H1 (cell line): ENCODE measurements at regions not wholly inside any gene's neighbourhood (a gene's known extent, or its start where the extent isn't known, plus 50 kb on each side); places are given as distances from the start of the nearest gene placed in this dataset.

ENCODE experiments used
- CTCF ChIA-PET: fragments of 300-600 bp; sonication (Branson Sonifier 250); formaldehyde crosslinking; loops from one replicate; lab custom pipeline; 2021; ENCODE audit not compliant: partially characterized antibody; lab: Charles Lee
- POLR2A ChIA-PET: fragments of 300-600 bp; sonication (Branson Sonifier 250); formaldehyde crosslinking; loops from one replicate; lab custom pipeline; 2021; ENCODE audit warnings: inconsistent platforms; ENCODE audit not compliant: partially characterized antibody; lab: Charles Lee
- DNase-seq, 2 experiments: peaks; one replicate each; pipeline versions ENCODE4 v3.0.0 to v3.0.0-alpha.2; 2010 to 2022; ENCODE audit warnings: low spot score in 2 of 2, low read depth in 1 of 2, mixed read lengths in 1 of 2
- FAIRE-seq: peaks from 2 replicates; lab custom pipeline; 2011; peaks lifted over from hg19 to GRCh38; lab: Jason Lieb, UNC
- H2AFZ ChIP-seq: 2 replicates; pipeline ENCODE4 v1.8.1; 2012; ENCODE audit warnings: low read length, inconsistent platforms
- H2AK5ac ChIP-seq: 2 replicates; pipeline ENCODE4 v1.6.1; 2013; ENCODE audit warnings: low read depth, low read length
- H2BK120ac ChIP-seq: replicated peaks from 2 replicates; pipeline ENCODE3; 2013; ENCODE audit warnings: low read depth, low read length, inconsistent platforms
- H2BK12ac ChIP-seq: 2 replicates; pipeline ENCODE4 v1.6.1; 2013; ENCODE audit warnings: low read depth, low read length
- H2BK15ac ChIP-seq: 2 replicates; pipeline ENCODE4 v1.6.1; 2013; ENCODE audit warnings: low read length
- H2BK20ac ChIP-seq: 2 replicates; pipeline ENCODE4 v1.6.1; 2013; ENCODE audit warnings: low read length
- H2BK5ac ChIP-seq: 2 replicates; pipeline ENCODE4 v1.6.1; 2013; ENCODE audit warnings: low read depth, low read length
- H3K14ac ChIP-seq: 2 replicates; pipeline ENCODE4 v1.6.1; 2013; ENCODE audit warnings: inconsistent platforms; ENCODE audit not compliant: insufficient read length
- H3K18ac ChIP-seq: 2 replicates; pipeline ENCODE4 v1.6.1; 2013; ENCODE audit warnings: low read length; ENCODE audit errors: extremely low read depth
- H3K23ac ChIP-seq: 2 replicates; pipeline ENCODE4 v1.6.1; 2013; ENCODE audit warnings: inconsistent platforms; ENCODE audit not compliant: insufficient read length
- H3K23me2 ChIP-seq: 2 replicates; pipeline ENCODE4 v1.6.1; 2013; ENCODE audit warnings: low read depth, low read length
- H3K27ac ChIP-seq: 2 replicates; pipeline ENCODE4 v1.6.1; 2011; ENCODE audit warnings: low read depth, low read length, inconsistent platforms
- H3K27me3 ChIP-seq, 4 experiments: replicated peaks in 1 of 4; 1 replicate in 1 of 4; 2 replicates in 3 of 4; pipeline versions ENCODE4 v1.6.1 to v1.8.1; 2011 to 2013; ENCODE audit warnings: low read length in 3 of 4, mild to moderate bottlenecking in 3 of 4, inconsistent platforms in 2 of 4, mixed read lengths in 2 of 4, moderate library complexity in 1 of 4; ENCODE audit not compliant: control insufficient read depth in 3 of 4, insufficient read depth in 3 of 4; ENCODE audit errors: extremely low read depth in 1 of 4
- H3K36me3 ChIP-seq, 4 experiments: 2 replicates each; pipeline versions ENCODE4 v1.6.1 to v1.8.1; 2011 to 2013; ENCODE audit warnings: mild to moderate bottlenecking in 4 of 4, low read length in 3 of 4, moderate library complexity in 2 of 4, control low read depth in 1 of 4, inconsistent platforms in 1 of 4; ENCODE audit not compliant: insufficient read depth in 4 of 4, control insufficient read depth in 2 of 4
- H3K4ac ChIP-seq: replicated peaks from 2 replicates; pipeline ENCODE3; 2013; ENCODE audit warnings: low read length, low read depth, mixed read lengths, inconsistent platforms; ENCODE audit not compliant: insufficient read length
- H3K4me1 ChIP-seq, 4 experiments: replicated peaks in 1 of 4; 1 replicate in 1 of 4; 2 replicates in 3 of 4; pipeline versions ENCODE4 v1.6.1 to v1.8.1; 2011 to 2013; ENCODE audit warnings: low read length in 3 of 4, inconsistent platforms in 2 of 4, mixed read lengths in 1 of 4; ENCODE audit not compliant: insufficient read depth in 4 of 4, control insufficient read depth in 3 of 4
- H3K4me2 ChIP-seq, 2 experiments: 2 replicates each; pipeline versions ENCODE4 v1.6.1 to v1.8.1; 2011 to 2013; ENCODE audit warnings: low read depth in 2 of 2, low read length in 2 of 2, control low read depth in 1 of 2, inconsistent platforms in 1 of 2, mild to moderate bottlenecking in 1 of 2; ENCODE audit not compliant: insufficient read depth in 1 of 2
- H3K4me3 ChIP-seq, 4 experiments: fragments of 200-600, 300-600 bp in 1 of 4; sonication (generic), shearing (Covaris generic), sonication (Bioruptor Twin) in 1 of 4; 2 replicates each; pipeline versions ENCODE4 v1.5.1 to v1.8.1; 2011 to 2016; ENCODE audit warnings: low read length in 4 of 4, low read depth in 3 of 4, control low read depth in 2 of 4, inconsistent platforms in 2 of 4, mild to moderate bottlenecking in 2 of 4, mixed read lengths in 1 of 4, moderate library complexity in 1 of 4; ENCODE audit not compliant: insufficient read depth in 2 of 4; ENCODE audit errors: extremely low read depth in 1 of 4
- H3K56ac ChIP-seq: replicated peaks from 2 replicates; pipeline ENCODE3; 2013; ENCODE audit warnings: low read depth, mild to moderate bottlenecking, mixed read lengths, low read length, inconsistent platforms; ENCODE audit not compliant: insufficient read length
- H3K79me1 ChIP-seq: 2 replicates; pipeline ENCODE4 v1.6.1; 2013; ENCODE audit warnings: low read depth, low read length, control low read depth
- H3K79me2 ChIP-seq, 2 experiments: 2 replicates each; pipeline versions ENCODE4 v1.6.1 to v1.8.1; 2012 to 2013; ENCODE audit warnings: low read length in 2 of 2, mild to moderate bottlenecking in 2 of 2, inconsistent platforms in 1 of 2; ENCODE audit not compliant: insufficient read depth in 2 of 2, control insufficient read depth in 1 of 2
- H3K9ac ChIP-seq, 4 experiments: replicated peaks in 1 of 4; 1 replicate in 1 of 4; 2 replicates in 3 of 4; pipeline versions ENCODE4 v1.6.1 to v1.8.1; 2011 to 2013; ENCODE audit warnings: low read depth in 3 of 4, low read length in 3 of 4, control low read depth in 2 of 4, mild to moderate bottlenecking in 2 of 4, moderate library complexity in 2 of 4, inconsistent platforms in 1 of 4; ENCODE audit errors: extremely low read depth in 1 of 4
- H3K9me3 ChIP-seq, 2 experiments: 2 replicates each; pipeline versions ENCODE4 v1.6.1 to v1.8.1; 2012 to 2013; ENCODE audit warnings: mild to moderate bottlenecking in 2 of 2, moderate library complexity in 2 of 2, control low read depth in 1 of 2, inconsistent platforms in 1 of 2, low read depth in 1 of 2, low read length in 1 of 2, mixed read lengths in 1 of 2; ENCODE audit not compliant: insufficient read depth in 2 of 2
- H4K20me1 ChIP-seq, 2 experiments: replicated peaks in 1 of 2; 2 replicates each; pipeline versions ENCODE3 to v1.8.1; 2011 to 2013; ENCODE audit warnings: inconsistent platforms in 2 of 2, low read length in 2 of 2, mild to moderate bottlenecking in 1 of 2; ENCODE audit not compliant: insufficient read depth in 2 of 2, control insufficient read depth in 1 of 2
- H4K5ac ChIP-seq: 2 replicates; pipeline ENCODE4 v1.6.1; 2013; ENCODE audit warnings: low read length, low read depth, mixed read lengths, inconsistent platforms; ENCODE audit not compliant: insufficient read length
- H4K8ac ChIP-seq: 2 replicates; pipeline ENCODE4 v1.8.0; 2013; ENCODE audit warnings: mild to moderate bottlenecking, moderate library complexity, low read length, inconsistent platforms; ENCODE audit not compliant: insufficient read depth; ENCODE audit errors: extremely low read depth
- H4K91ac ChIP-seq: replicated peaks from 2 replicates; pipeline ENCODE3; 2013; ENCODE audit warnings: low read length, mixed read lengths, inconsistent platforms; ENCODE audit not compliant: insufficient read length
- ATF3 ChIP-seq: IDR thresholded peaks from 2 replicates; pipeline ENCODE4 v1.6.1; 2011; ENCODE audit warnings: low read depth, mild to moderate bottlenecking, low read length; ENCODE audit not compliant: insufficient read depth
- EP300 ChIP-seq, 2 experiments: IDR thresholded peaks; 1 replicate in 1 of 2; 2 replicates in 1 of 2; pipeline ENCODE4 v1.6.1; 2011 to 2012; ENCODE audit warnings: low read depth in 2 of 2, low read length in 2 of 2, mild to moderate bottlenecking in 2 of 2, borderline replicate concordance in 1 of 2, inconsistent platforms in 1 of 2, moderate library complexity in 1 of 2
- JUN ChIP-seq: IDR thresholded peaks from 2 replicates; pipeline ENCODE4 v1.6.1; 2011; ENCODE audit warnings: low read depth, mild to moderate bottlenecking, improper control_type of control experiment, low read length
- KDM5A ChIP-seq: fragments of 200-600 bp; IDR thresholded peaks from 2 replicates; pipeline ENCODE4 v1.7.1; 2012; ENCODE audit warnings: mild to moderate bottlenecking, low read length, inconsistent platforms, mixed read lengths
- POLR2A ChIP-seq, 2 experiments: IDR thresholded peaks; 1 replicate in 1 of 2; 2 replicates in 1 of 2; pipeline ENCODE4 v1.6.1; 2011; ENCODE audit warnings: low read depth in 2 of 2, low read length in 2 of 2, mild to moderate bottlenecking in 2 of 2; ENCODE audit errors: control extremely low read depth in 1 of 2
- RAD21 ChIP-seq, 2 experiments: IDR thresholded peaks in 1 of 2; conservative IDR thresholded peaks in 1 of 2; 2 replicates each; pipeline ENCODE4 v1.6.1; 2011; ENCODE audit warnings: low read depth in 2 of 2, low read length in 2 of 2, improper control_type of control experiment in 1 of 2, inconsistent platforms in 1 of 2, mild to moderate bottlenecking in 1 of 2, moderate library complexity in 1 of 2
- SAP30 ChIP-seq: fragments of 300-600 bp; sonication (generic); IDR thresholded peaks from 2 replicates; pipeline ENCODE4 v1.7.1; 2012; ENCODE audit warnings: low read length, moderate library complexity, mild to moderate bottlenecking, inconsistent platforms; ENCODE audit not compliant: insufficient read depth, insufficient replicate concordance
- SUZ12 ChIP-seq: fragments of 200-600 bp; sonication (generic); IDR thresholded peaks from 2 replicates; pipeline ENCODE4 v1.6.1; 2012; ENCODE audit warnings: mild to moderate bottlenecking, inconsistent platforms, low read length, moderate library complexity, mixed read lengths
- WGBS, 2 experiments: shearing (Covaris generic) in 1 of 2; methylation state at CpG; one replicate each; pipeline versions ENCODE4 v1.1.6 to v1.1.7; 2013 to 2015; ENCODE audit warnings: low lambda C conversion rate in 2 of 2, mixed read lengths in 2 of 2, inconsistent platforms in 1 of 2, low coverage in 1 of 2, missing lambda C conversion rate in 1 of 2; ENCODE audit not compliant: insufficient replicate concordance in 2 of 2, insufficient coverage in 1 of 2, insufficient read length in 1 of 2; ENCODE audit errors: extremely low coverage in 1 of 2, missing lambda C conversion rate in 1 of 2; 5-methylcytosine and 5-hydroxymethylcytosine counted together

GRCh38 chrX:26916991-26917390, 546.1 kb downstream of the PPP4R3C start:
- 91% methylated on average over 5 of the region's 5 CpGs; no CpG with 5 or more reads in 1 of the 2 experiments for WGBS, 2 experiments
- Histone ChIP-seq H3K36me3 (no peaks in the 10 kb centered on the region), H3K79me2 (no peaks in the 10 kb centered on the region), H3K56ac (no peak overlapping the region), H4K91ac (no peak overlapping the region), H3K79me1 (no peaks in the 10 kb centered on the region), H3K9me3 (no peaks in the 10 kb centered on the region), H2BK120ac (no peak overlapping the region), H3K18ac (no peak overlapping the region), H2AFZ (no peak overlapping the region), H3K27me3 (no peaks in the 10 kb centered on the region), H3K4me1 (no peaks in the 10 kb centered on the region), H3K4me2 (no peak overlapping the region), H2BK5ac (no peak overlapping the region), H3K9ac (no peak overlapping the region), H4K8ac (no peak overlapping the region), H2AK5ac (no peak overlapping the region), H3K4ac (no peak overlapping the region), H3K4me3 (no peak overlapping the region), H3K23ac (no peak overlapping the region), H3K27ac (no peak overlapping the region), H3K23me2 (no peaks in the 10 kb centered on the region), H4K20me1 (no peaks in the 10 kb centered on the region), H2BK20ac (no peak overlapping the region), H2BK15ac (no peak overlapping the region), H2BK12ac (no peak overlapping the region), H3K14ac (no peak overlapping the region), H4K5ac (no peak overlapping the region)
- CTCF ChIA-PET = no interaction called here
- DNase-seq = no peak
- no peak for FAIRE-seq
- POLR2A ChIA-PET = no interaction called here
- TF ChIP-seq ATF3 (no peak), KDM5A (no peak), JUN (no peak), POLR2A (IDR thresholded peaks at IDR 0.05; ENCODE audit: control extremely low read depth in 1 of 2, low read depth in 2 of 2, low read length in 2 of 2) (no peak), SUZ12 (no peak), EP300 (IDR thresholded peaks at IDR 0.05; ENCODE audit: borderline replicate concordance in 1 of 2, low read depth in 2 of 2, low read length in 2 of 2) (no peak), RAD21 (IDR thresholded peaks at IDR 0.05 in 1 of 2, conservative IDR thresholded peaks at IDR 0.05 in 1 of 2; ENCODE audit: low read depth in 2 of 2, low read length in 2 of 2) (no peak), SAP30 (no peak)
